OCI-LY1 (cell line): ENCODE measurements at regions not wholly inside any gene's neighbourhood (a gene's known extent, or its start where the extent isn't known, plus 50 kb on each side); places are given as distances from the start of the nearest gene placed in this dataset.

Experiments used
- H2AFZ ChIP-seq: fragments of 200-600 bp; sonication (generic), shearing (Covaris generic); 2 replicates; pipeline ENCODE4 v1.6.0; 2014; ENCODE audit warnings: antibody characterized with exemption, mild to moderate bottlenecking, low read length
- H3F3A ChIP-seq: fragments of 200-600 bp; sonication (generic), shearing (Covaris generic); 2 replicates; pipeline ENCODE4 v1.6.0; 2014; ENCODE audit warnings: mild to moderate bottlenecking, antibody characterized with exemption, low read length, moderate library complexity; ENCODE audit not compliant: insufficient read depth
- H3K27ac ChIP-seq: fragments of 200-600 bp; sonication (generic); 2 replicates; pipeline ENCODE4 v1.5.1; 2014; ENCODE audit warnings: low read length, mixed run types, mild to moderate bottlenecking, low read depth; ENCODE audit not compliant: poor library complexity, severe bottlenecking
- H3K27me3 ChIP-seq: fragments of 200-600 bp; sonication (generic); 2 replicates; pipeline ENCODE4 v1.6.0; 2014; ENCODE audit warnings: antibody characterized with exemption, mild to moderate bottlenecking, low read length, moderate library complexity; ENCODE audit not compliant: insufficient read depth
- H3K36me3 ChIP-seq: fragments of 200-600 bp; sonication (generic); 2 replicates; pipeline ENCODE4 v1.6.1; 2014; ENCODE audit warnings: mild to moderate bottlenecking, antibody characterized with exemption, low read length, moderate library complexity, mixed read lengths; ENCODE audit not compliant: insufficient read depth
- H3K4me1 ChIP-seq: fragments of 200-600 bp; sonication (generic); 2 replicates; pipeline ENCODE4 v1.5.1; 2014; ENCODE audit warnings: mild to moderate bottlenecking, low read length, moderate library complexity; ENCODE audit not compliant: insufficient read depth, severe bottlenecking
- H3K4me2 ChIP-seq: fragments of 200-600 bp; sonication (generic), shearing (Covaris generic); 2 replicates; pipeline ENCODE4 v1.6.1; 2014; ENCODE audit warnings: low read length
- H3K4me3 ChIP-seq: fragments of 200-600 bp; sonication (generic); 2 replicates; pipeline ENCODE4 v1.5.1; 2014; ENCODE audit warnings: low read length, low read depth, mild to moderate bottlenecking, mixed read lengths; ENCODE audit not compliant: poor library complexity, severe bottlenecking
- H3K79me2 ChIP-seq: fragments of 200-600 bp; shearing (Covaris generic); 2 replicates; pipeline ENCODE4 v1.6.1; 2016; ENCODE audit warnings: mixed run types, low read length, mixed read lengths; ENCODE audit not compliant: insufficient read depth
- H3K9ac ChIP-seq: fragments of 200-600 bp; sonication (generic), shearing (Covaris generic); 2 replicates; pipeline ENCODE4 v1.6.1; 2014; ENCODE audit warnings: mild to moderate bottlenecking, low read length, mixed read lengths
- H3K9me2 ChIP-seq: fragments of 200-600 bp; sonication (generic), shearing (Covaris generic); 2 replicates; pipeline ENCODE4 v1.6.1; 2014; ENCODE audit warnings: low read depth, mild to moderate bottlenecking, low read length, mixed read lengths
- H3K9me3 ChIP-seq: fragments of 200-600 bp; shearing (Covaris generic); 2 replicates; pipeline ENCODE4 v1.6.1; 2014; ENCODE audit warnings: low read length, mixed read lengths
- H4K20me1 ChIP-seq: fragments of 200-600 bp; sonication (generic), shearing (Covaris generic); 2 replicates; pipeline ENCODE4 v1.6.0; 2016; ENCODE audit warnings: mild to moderate bottlenecking, low read length; ENCODE audit not compliant: insufficient read depth
- CTCF ChIP-seq: fragments of 200-600 bp; sonication (generic), shearing (Covaris generic); IDR thresholded peaks from 2 replicates; pipeline ENCODE4 v1.5.1; 2017; ENCODE audit warnings: mild to moderate bottlenecking, antibody characterized with exemption, low read length, moderate library complexity, mixed read lengths
- EZH2 ChIP-seq: fragments of 200-600 bp; sonication (generic), shearing (Covaris generic); IDR thresholded peaks from 2 replicates; pipeline ENCODE4 v1.8.0; 2017; ENCODE audit warnings: borderline replicate concordance, mixed run types, mild to moderate bottlenecking, antibody characterized with exemption, low read length, moderate library complexity, mixed read lengths

DNA sequence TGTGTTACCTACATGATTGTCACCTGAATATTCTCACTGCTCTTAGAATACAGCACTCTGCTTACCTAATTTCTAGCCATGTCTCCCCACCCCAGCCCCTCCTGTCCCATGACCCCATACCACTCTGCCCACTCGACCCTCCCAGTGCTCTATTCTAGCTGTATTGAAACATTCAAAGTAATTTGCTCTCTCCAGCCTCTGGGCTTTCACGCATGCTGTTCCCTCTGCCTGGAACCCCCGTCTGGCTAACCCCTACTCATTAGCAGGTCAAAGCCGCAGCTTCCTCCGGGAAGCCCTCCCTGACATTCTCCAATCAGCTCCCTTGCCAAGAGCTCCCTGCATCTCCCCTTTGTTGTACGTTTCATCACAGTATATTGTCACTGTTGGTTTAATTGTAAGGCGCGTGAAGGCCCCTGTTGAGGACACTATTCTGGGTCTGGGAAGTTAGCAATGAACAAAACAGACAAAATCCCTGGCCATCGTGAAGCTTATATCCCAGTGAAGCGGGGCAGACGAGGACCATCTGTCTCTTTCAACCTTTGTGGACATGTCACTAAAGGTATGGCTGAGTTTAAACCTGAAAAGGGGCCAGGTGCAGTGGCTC lies 72.3 kb upstream of the LHX1 start:
- Histone ChIP-seq H2AFZ (no peak overlapping the region), H4K20me1 (no peaks in the 10 kb centered on the region), H3K9me2 (no peaks in the 10 kb centered on the region), H3K9me3 (no peaks in the 10 kb centered on the region), H3K27ac (no peak overlapping the region), H3K27me3 (peaks cover 3% of the 10 kb centered on the region; the same call in 1 of the 2 replicates), H3K79me2 (no peaks in the 10 kb centered on the region), H3F3A (no peaks in the 10 kb centered on the region), H3K4me3 (no peak overlapping the region), H3K4me2 (no peak overlapping the region), H3K4me1 (no peaks in the 10 kb centered on the region), H3K36me3 (no peaks in the 10 kb centered on the region), H3K9ac (no peak overlapping the region)
- no peak for TF ChIP-seq CTCF
- no peak for TF ChIP-seq EZH2

GRCh38 chr17:36867716-36868341 lies 69.4 kb upstream of the LHX1 start:
- Histone ChIP-seq H3K27me3 (peaks cover 3% of the 10 kb centered on the region; the same call in 1 of the 2 replicates), H3K79me2 (no peaks in the 10 kb centered on the region), H3K9me3 (no peaks in the 10 kb centered on the region), H3K9me2 (no peaks in the 10 kb centered on the region), H4K20me1 (no peaks in the 10 kb centered on the region), H3K9ac (no peak overlapping the region), H3K4me3 (no peak overlapping the region), H3K4me2 (no peak overlapping the region), H2AFZ (no peak overlapping the region), H3F3A (no peaks in the 10 kb centered on the region), H3K27ac (no peak overlapping the region), H3K4me1 (no peaks in the 10 kb centered on the region), H3K36me3 (no peaks in the 10 kb centered on the region)
- TF ChIP-seq CTCF, result no peak
- no peak for TF ChIP-seq EZH2

DNA sequence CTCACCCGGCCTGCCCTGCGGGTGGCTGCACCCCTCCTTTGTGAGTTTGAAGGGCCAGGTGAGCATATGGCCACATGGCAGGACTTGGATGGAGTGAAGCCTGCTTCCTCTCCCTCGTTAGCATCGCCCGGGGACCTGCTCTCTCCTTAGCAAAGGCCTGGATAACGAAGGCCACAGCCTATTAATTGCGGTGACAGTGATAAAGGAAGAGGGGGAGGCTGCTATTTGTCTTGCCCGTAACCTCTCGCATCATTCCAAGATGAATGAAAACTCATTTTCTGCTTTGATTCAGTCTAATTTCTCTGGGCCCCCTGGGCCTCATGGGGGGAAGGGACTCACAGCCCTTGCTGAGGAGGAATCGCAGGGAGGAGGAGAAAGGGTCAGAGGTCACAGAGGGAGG lies 68.5 kb upstream of the LHX1 start:
- Histone ChIP-seq H3F3A (no peaks in the 10 kb centered on the region), H3K36me3 (no peaks in the 10 kb centered on the region), H3K4me1 (no peaks in the 10 kb centered on the region), H3K79me2 (no peaks in the 10 kb centered on the region), H3K27ac (no peak overlapping the region), H3K4me3 (no peak overlapping the region), H3K9ac (no peak overlapping the region), H4K20me1 (no peaks in the 10 kb centered on the region), H3K9me3 (no peaks in the 10 kb centered on the region), H3K27me3 (peaks cover 3% of the 10 kb centered on the region; the same call in 1 of the 2 replicates), H3K4me2 (no peak overlapping the region), H3K9me2 (no peaks in the 10 kb centered on the region), H2AFZ (no peak overlapping the region)
- TF ChIP-seq EZH2, result no peak
